Muscle layer of duodenum (tissue), 2 donors: ENCODE measurements at regions not wholly inside any gene's neighbourhood (a gene's known extent, or its start where the extent isn't known, plus 50 kb on each side); places are given as distances from the start of the nearest gene placed in this dataset.

Source experiments
- H3K27ac ChIP-seq: one replicate; pipeline ENCODE4 v1.7.0; 2013; ENCODE audit warnings: mild to moderate bottlenecking, low read length
- H3K27me3 ChIP-seq: one replicate; pipeline ENCODE4 v1.7.0; 2013; ENCODE audit warnings: low read depth, mild to moderate bottlenecking, control low read depth, low read length
- H3K36me3 ChIP-seq, 2 donors: one replicate each; pipeline ENCODE4 v1.7.0; 2013; ENCODE audit warnings: low read length in 2 of 2, control low read depth in 1 of 2, mild to moderate bottlenecking in 1 of 2; ENCODE audit not compliant: insufficient read depth in 2 of 2, control insufficient read depth in 1 of 2
- H3K4me1 ChIP-seq, 2 donors: one replicate each; pipeline ENCODE4 v1.7.0; 2013; ENCODE audit warnings: low read length in 2 of 2, mild to moderate bottlenecking in 2 of 2, control low read depth in 1 of 2, moderate library complexity in 1 of 2; ENCODE audit not compliant: insufficient read depth in 2 of 2, control insufficient read depth in 1 of 2
- H3K4me3 ChIP-seq, 2 donors: one replicate each; pipeline ENCODE4 v1.7.0; 2013; ENCODE audit warnings: low read length in 2 of 2, low read depth in 1 of 2, mild to moderate bottlenecking in 1 of 2
- H3K9me3 ChIP-seq, 2 donors: one replicate each; pipeline ENCODE4 v1.7.0; 2013; ENCODE audit warnings: low read length in 2 of 2, control low read depth in 1 of 2, mild to moderate bottlenecking in 1 of 2; ENCODE audit not compliant: control insufficient read depth in 1 of 2
- donor health status: healthy.

GRCh38 chr1:37392051-37392450 lies 82.3 kb upstream of the ZC3H12A start:
- H3K27ac ChIP-seq = no peak overlapping the region
- H3K4me3 ChIP-seq = no peak overlapping the region
- H3K4me1 ChIP-seq = no peaks in the 10 kb centered on the region
- no peaks in the 10 kb centered on the region for H3K9me3 ChIP-seq
- H3K36me3 ChIP-seq = no peaks in the 10 kb centered on the region
- H3K27me3 ChIP-seq = peaks cover 12% of the 10 kb centered on the region

GRCh38 chr1:37393173-37394120 lies 80.9 kb upstream of the ZC3H12A start:
- Histone ChIP-seq H3K27ac (no peak overlapping the region), H3K27me3 (peaks cover 12% of the 10 kb centered on the region), H3K4me3 (no peak overlapping the region), H3K36me3 (no peaks in the 10 kb centered on the region), H3K4me1 (no peaks in the 10 kb centered on the region), H3K9me3 (no peaks in the 10 kb centered on the region)

GRCh38 chr1:37394574-37395464 lies 79.6 kb upstream of the ZC3H12A start:
- no peak overlapping the region for H3K27ac ChIP-seq
- peaks cover 12% of the 10 kb centered on the region for H3K27me3 ChIP-seq
- H3K36me3 ChIP-seq = no peaks in the 10 kb centered on the region
- no peaks in the 10 kb centered on the region for H3K9me3 ChIP-seq
- no peak overlapping the region for H3K4me3 ChIP-seq
- no peaks in the 10 kb centered on the region for H3K4me1 ChIP-seq

GRCh38 chr1:37398096-37398495 lies 76.3 kb upstream of the ZC3H12A start:
- Histone ChIP-seq H3K4me3 (no peak overlapping the region), H3K27ac (no peak overlapping the region), H3K36me3 (no peaks in the 10 kb centered on the region), H3K9me3 (no peaks in the 10 kb centered on the region), H3K27me3 (peaks cover 9% of the 10 kb centered on the region), H3K4me1 (no peaks in the 10 kb centered on the region)

- Histone ChIP-seq H3K9me3 (no peaks in the 10 kb centered on the region), H3K27me3 (peaks cover 9% of the 10 kb centered on the region)
Measured at GRCh38 chr1:37399205-37399604, 75.2 kb upstream of the ZC3H12A start.

GRCh38 chr1:37399830-37400464 lies 74.4 kb upstream of the ZC3H12A start:
- peaks cover 3% of the 10 kb centered on the region for H3K27me3 ChIP-seq
- no peaks in the 10 kb centered on the region for H3K9me3 ChIP-seq
- no peaks in the 10 kb centered on the region for H3K4me1 ChIP-seq
- H3K36me3 ChIP-seq = no peaks in the 10 kb centered on the region
- no peak overlapping the region for H3K27ac ChIP-seq
- no peak overlapping the region for H3K4me3 ChIP-seq

More at GRCh38 chr1:37399205-37399604, 75.2 kb upstream of the ZC3H12A start:
- H3K27ac ChIP-seq = no peak overlapping the region
- no peaks in the 10 kb centered on the region for H3K4me1 ChIP-seq
- no peak overlapping the region for H3K4me3 ChIP-seq
- no peaks in the 10 kb centered on the region for H3K36me3 ChIP-seq

- Histone ChIP-seq H3K27me3 (no peaks in the 10 kb centered on the region), H3K9me3 (no peaks in the 10 kb centered on the region), H3K36me3 (no peaks in the 10 kb centered on the region), H3K27ac (no peak overlapping the region), H3K4me3 (no peak overlapping the region), H3K4me1 (no peaks in the 10 kb centered on the region)
Measured at GRCh38 chr1:37400466-37401225, 73.7 kb upstream of the ZC3H12A start.

GRCh38 chr1:37403166-37403565 lies 71.2 kb upstream of the ZC3H12A start:
- no peaks in the 10 kb centered on the region for H3K4me1 ChIP-seq
- no peaks in the 10 kb centered on the region for H3K27me3 ChIP-seq
- H3K27ac ChIP-seq = no peak overlapping the region
- no peaks in the 10 kb centered on the region for H3K36me3 ChIP-seq
- no peaks in the 10 kb centered on the region for H3K9me3 ChIP-seq
- H3K4me3 ChIP-seq = no peak overlapping the region

- Histone ChIP-seq H3K4me3 (no peak overlapping the region), H3K36me3 (no peaks in the 10 kb centered on the region), H3K9me3 (no peaks in the 10 kb centered on the region), H3K27ac (no peak overlapping the region), H3K27me3 (no peaks in the 10 kb centered on the region), H3K4me1 (no peaks in the 10 kb centered on the region)
Measured at GRCh38 chr1:37404711-37405110, 69.7 kb upstream of the ZC3H12A start.

GRCh38 chr1:37410105-37410504 lies 64.3 kb upstream of the ZC3H12A start:
- Histone ChIP-seq H3K36me3 (no peaks in the 10 kb centered on the region), H3K27ac (no peak overlapping the region), H3K27me3 (no peaks in the 10 kb centered on the region), H3K4me3 (no peak overlapping the region), H3K4me1 (no peaks in the 10 kb centered on the region), H3K9me3 (no peaks in the 10 kb centered on the region)
